K562 (cell line): ENCODE measurements at regions not wholly inside any gene's neighbourhood (a gene's known extent, or its start where the extent isn't known, plus 50 kb on each side); places are given as distances from the start of the nearest gene placed in this dataset.

Experiments
- ATAC-seq: fragments of 200-7000 bp; cut with Tn5 transposase; 3 replicates; pipeline ENCODE4 v1.9.1; 2020; ENCODE audit warnings: moderate library complexity
- BruUV-seq: library from RNA; stranded (reverse); fragments of 400-500 nt; replicated peaks from 2 replicates; lab custom pipeline; 2021; lab: Mats Ljungman, UMichigan
- CTCF ChIA-PET: fragments of 300-600 bp; formaldehyde crosslinking; extraction: SDS; loops from one replicate; lab custom pipeline; 2021; ENCODE audit warnings: low intra/inter-chr PET ratio; lab: Yijun Ruan, JAX
- POLR2A ChIA-PET: fragments of 300-600, 350-650 bp; sonication (Branson Sonifier 250); formaldehyde crosslinking; extraction: SDS; loops from one replicate; lab custom pipeline; 2021; ENCODE audit warnings: antibody characterized with exemption, inconsistent platforms; lab: Yijun Ruan, JAX
- DNase-seq, 4 experiments: peaks; one replicate each; pipeline versions ENCODE4 v3.0.0 to v3.0.0-alpha.2; 2011 to 2018; ENCODE audit warnings: low spot score in 3 of 4, mixed read lengths in 3 of 4; ENCODE audit errors: extremely low read depth in 1 of 4
- FAIRE-seq: peaks from 2 replicates; lab custom pipeline; 2011; peaks lifted over from hg19 to GRCh38; lab: Jason Lieb, UNC
- H2AFZ ChIP-seq: 2 replicates; pipeline ENCODE4 v1.6.0; 2011; ENCODE audit warnings: low read depth, low read length, control low read depth, inconsistent platforms
- H3K27ac ChIP-seq: fragments of 200-600 bp; 3 replicates; pipeline ENCODE4 v1.8.0; 2011; ENCODE audit warnings: low read depth, mild to moderate bottlenecking, control low read depth, inconsistent platforms, low read length, moderate library complexity, mixed read lengths; ENCODE audit errors: extremely low read depth
- H3K27me3 ChIP-seq, 2 experiments: fragments of 300-600 bp in 1 of 2; 2 replicates in 1 of 2; 3 replicates in 1 of 2; pipeline versions ENCODE4 v1.6.0 to v1.8.0; 2011; ENCODE audit warnings: inconsistent platforms in 2 of 2, low read length in 2 of 2, mild to moderate bottlenecking in 1 of 2, mixed read lengths in 1 of 2, moderate library complexity in 1 of 2; ENCODE audit not compliant: control insufficient read depth in 2 of 2, insufficient read depth in 2 of 2
- H3K36me3 ChIP-seq: fragments of 300-600 bp; 3 replicates; pipeline ENCODE4 v1.8.0; 2011; ENCODE audit warnings: mild to moderate bottlenecking, low read length, inconsistent platforms; ENCODE audit not compliant: control insufficient read depth, insufficient read depth
- H3K4me1 ChIP-seq, 2 experiments: fragments of 200-600 bp in 1 of 2; replicated peaks in 1 of 2; 2 replicates in 1 of 2; 3 replicates in 1 of 2; pipeline versions ENCODE4 v1.5.1 to v1.8.0; 2011; ENCODE audit warnings: inconsistent platforms in 2 of 2, low read length in 2 of 2, mild to moderate bottlenecking in 1 of 2, mixed read lengths in 1 of 2, moderate library complexity in 1 of 2; ENCODE audit not compliant: control insufficient read depth in 2 of 2, insufficient read depth in 2 of 2
- H3K4me2 ChIP-seq: 2 replicates; pipeline ENCODE4 v1.6.1; 2011; ENCODE audit warnings: low read length, control low read depth, inconsistent platforms, mixed read lengths; ENCODE audit not compliant: insufficient read depth
- H3K4me3 ChIP-seq: fragments of 200-600 bp; sonication (generic), shearing (Covaris generic); 2 replicates; pipeline ENCODE4 v1.5.1; 2016; ENCODE audit warnings: control low read depth, inconsistent platforms
- H3K79me2 ChIP-seq: fragments of 200-600 bp; 3 replicates; pipeline ENCODE4 v1.8.0; 2011; ENCODE audit warnings: low read length, inconsistent platforms; ENCODE audit not compliant: control insufficient read depth, insufficient read depth
- H3K9ac ChIP-seq, 2 experiments: 2 replicates each; pipeline versions ENCODE4 v1.6.0 to v1.6.1; 2011; ENCODE audit warnings: low read depth in 2 of 2, low read length in 2 of 2, control low read depth in 1 of 2, inconsistent platforms in 1 of 2, mild to moderate bottlenecking in 1 of 2, mixed read lengths in 1 of 2; ENCODE audit not compliant: insufficient read depth in 1 of 2
- H3K9me1 ChIP-seq: one replicate; pipeline ENCODE4 v1.6.0; 2011; ENCODE audit warnings: inconsistent platforms, mild to moderate bottlenecking, low read length, moderate library complexity; ENCODE audit not compliant: control insufficient read depth, insufficient read depth
- H3K9me3 ChIP-seq: replicated peaks from 2 replicates; pipeline ENCODE4 v1.5.1; 2011; ENCODE audit warnings: low read depth, low read length, inconsistent platforms; ENCODE audit not compliant: control insufficient read depth, insufficient read depth
- H4K20me1 ChIP-seq: replicated peaks from 2 replicates; pipeline ENCODE4 v1.6.1; 2011; ENCODE audit warnings: low read length, inconsistent platforms, mixed read lengths; ENCODE audit not compliant: control insufficient read depth, insufficient read depth
- BACH1 ChIP-seq: fragments of 200-800 bp; sonication (Bioruptor generic); IDR thresholded peaks from 2 replicates; pipeline ENCODE4 v1.6.1; 2016; ENCODE audit warnings: missing genetic modification characterization, missing compliant biosample characterization
- CCAR2 ChIP-seq: fragments of 200-400 bp; formaldehyde crosslinking; IDR thresholded peaks from 2 replicates; pipeline ENCODE4 v1.6.1; 2017; ENCODE audit warnings: mild to moderate bottlenecking, low read depth, low read length
- DMBX1 ChIP-seq: fragments of 250-450 bp; sonication (Bioruptor Pico); IDR thresholded peaks from 2 replicates; pipeline ENCODE4 v1.8.0; 2022; ENCODE audit warnings: inconsistent platforms, mild to moderate bottlenecking, moderate library complexity, borderline replicate concordance
- MAFG ChIP-seq: fragments of 450-650 bp; conservative IDR thresholded peaks from 2 replicates; pipeline ENCODE4 v1.6.1; 2016; ENCODE audit warnings: missing genetic modification characterization, missing compliant biosample characterization
- MEF2D ChIP-seq: conservative IDR thresholded peaks from 2 replicates; pipeline ENCODE4 v1.6.1; 2016; ENCODE audit warnings: low read depth, missing genetic modification characterization, missing compliant biosample characterization
- NR2C2 ChIP-seq, 2 experiments: fragments of 200-800 bp in 1 of 2; sonication (Bioruptor generic) in 1 of 2; sonication (generic) in 1 of 2; formaldehyde crosslinking in 1 of 2; IDR thresholded peaks; 2 replicates each; pipeline versions ENCODE4 v1.6.1 to v1.8.0; 2016 to 2022; ENCODE audit warnings: mild to moderate bottlenecking in 1 of 2, missing compliant biosample characterization in 1 of 2, missing genetic modification characterization in 1 of 2, missing genetic modification reagents in 1 of 2
- PBX2 ChIP-seq, 2 experiments: IDR thresholded peaks in 1 of 2; conservative IDR thresholded peaks in 1 of 2; 2 replicates each; pipeline ENCODE4 v1.6.1; 2016; ENCODE audit warnings: low read depth in 2 of 2, mild to moderate bottlenecking in 1 of 2, missing compliant biosample characterization in 1 of 2, missing genetic modification characterization in 1 of 2, moderate library complexity in 1 of 2
- SIX5 ChIP-seq, 2 experiments: IDR thresholded peaks; 2 replicates each; pipeline ENCODE4 v1.6.1; 2011; ENCODE audit warnings: low read length in 2 of 2, borderline replicate concordance in 1 of 2, low read depth in 1 of 2, mild to moderate bottlenecking in 1 of 2, moderate library complexity in 1 of 2; ENCODE audit not compliant: insufficient read depth in 1 of 2
- TEAD4 ChIP-seq, 2 experiments: sonication (generic) in 1 of 2; formaldehyde crosslinking in 1 of 2; IDR thresholded peaks; 2 replicates each; pipeline versions ENCODE4 v1.6.1 to v1.8.0; 2012 to 2022; ENCODE audit warnings: borderline replicate concordance in 1 of 2, inconsistent platforms in 1 of 2, low read length in 1 of 2, mild to moderate bottlenecking in 1 of 2, missing genetic modification reagents in 1 of 2
- ZNF644 ChIP-seq: fragments of 200-800 bp; sonication (Bioruptor generic); IDR thresholded peaks from 2 replicates; pipeline ENCODE4 v1.6.1; 2016; ENCODE audit warnings: low read depth, missing genetic modification characterization, missing compliant biosample characterization
- WGBS: fragments of 100-300 bp; shearing (Covaris generic); methylation state at CpG from one replicate; pipeline ENCODE4 v1.1.6; 2016; ENCODE audit warnings: low coverage, mixed read lengths; ENCODE audit not compliant: insufficient coverage; ENCODE audit errors: missing lambda C conversion rate; 5-methylcytosine and 5-hydroxymethylcytosine counted together
- in situ Hi-C: fragments of 300-500 bp; cut with MboI; formaldehyde crosslinking; loops from 4 replicates; pipeline ENCODE4 v1.15.0; 2018; ENCODE audit warnings: inconsistent platforms, mixed read lengths
- intact Hi-C: fragments of 100-400 bp; cut with micrococcal nuclease; formaldehyde crosslinking; loops from 2 replicates; pipeline ENCODE4 v1.14.2; 2022

- intact Hi-C loops (loop anchor here (5.0 kb wide), 1 partner anchor 141 kb away; no protein-coding TSS in a partner anchor), in situ Hi-C loops (no loop called here)
- ChIA-PET POLR2A (no interaction called here), CTCF (no interaction called here)
- no peak overlapping the region for H3K9ac ChIP-seq
- no peak for ATAC-seq
- no peaks in the 10 kb centered on the region for H4K20me1 ChIP-seq
- DNase-seq = no peak
- no peaks in the 10 kb centered on the region for H3K4me1 ChIP-seq
- H3K36me3 ChIP-seq = no peaks in the 10 kb centered on the region
- no peak overlapping the region for H3K27ac ChIP-seq
- no peak for TF ChIP-seq CCAR2
- TF ChIP-seq ZNF644 (tag) = 0 out of 2 replicates have a peak, but pooled peaks have one; percentile 37
- H2AFZ ChIP-seq = no peak overlapping the region
- H3K4me3 ChIP-seq = no peak overlapping the region
- no peak for FAIRE-seq
- no peaks in the 10 kb centered on the region for H3K79me2 ChIP-seq
- no peaks in the 10 kb centered on the region for H3K27me3 ChIP-seq
- H3K9me3 ChIP-seq = no peaks in the 10 kb centered on the region
- H3K4me2 ChIP-seq = no peak overlapping the region
- no peaks in the 10 kb centered on the region for H3K9me1 ChIP-seq
- BruUV-seq = no TSS peak
Observed at GRCh38 chr1:118303064-118303463, 118.0 kb upstream of the SPAG17 start.

DNA sequence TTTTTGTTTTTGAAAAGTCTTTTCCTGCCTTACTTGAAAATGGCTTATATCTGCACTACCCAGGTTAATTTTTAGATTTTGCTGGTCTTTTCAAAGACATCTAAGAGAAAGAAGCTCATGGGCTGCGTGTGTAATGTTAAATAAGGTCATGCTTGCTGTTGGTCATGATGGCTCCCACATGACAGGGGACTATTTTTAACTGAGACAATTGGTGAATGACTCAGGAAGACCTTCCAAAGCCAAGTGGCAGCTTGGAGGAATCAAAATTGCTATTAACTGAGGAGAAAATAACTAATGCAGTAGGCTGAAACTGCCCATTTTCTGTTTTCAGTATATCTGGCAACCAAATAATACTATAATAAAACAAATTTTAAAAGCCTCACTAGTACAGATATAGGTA, 117.1 kb upstream of the SPAG17 start:
- DNase-seq = peak in 1 of 4 experiments; percentile 16
- intact Hi-C loops = loop anchor here (5.0 kb wide), 1 partner anchor 140 kb away; no protein-coding TSS in a partner anchor
- Histone ChIP-seq H3K4me3 (no peak overlapping the region), H3K4me1 (no peaks in the 10 kb centered on the region), H3K79me2 (no peaks in the 10 kb centered on the region), H3K27ac (no peak overlapping the region), H2AFZ (no peak overlapping the region), H4K20me1 (no peaks in the 10 kb centered on the region), H3K4me2 (no peak overlapping the region), H3K9me1 (no peaks in the 10 kb centered on the region), H3K9ac (no peak overlapping the region), H3K27me3 (no peaks in the 10 kb centered on the region), H3K36me3 (no peaks in the 10 kb centered on the region), H3K9me3 (no peaks in the 10 kb centered on the region)
- TF ChIP-seq TEAD4 (IDR thresholded peaks at IDR 0.05; ENCODE audit: low read length) (no peak), TEAD4 (CRISPR knock-in tag; IDR thresholded peaks at IDR 0.05; ENCODE audit: borderline replicate concordance) (no peak), MEF2D (tag) (peak; percentile 79), BACH1 (tag) (0 out of 2 replicates have a peak, but pooled peaks have one; percentile 45), PBX2 (CRISPR knock-in tag; IDR thresholded peaks at IDR 0.05; ENCODE audit: low read depth) (no peak), PBX2 (tag; conservative IDR thresholded peaks at IDR 0.05; ENCODE audit: low read depth) (peak; percentile 44; the same call in 1 of the 2 replicates), NR2C2 (CRISPR knock-in tag; IDR thresholded peaks at IDR 0.05) (no peak), NR2C2 (tag; IDR thresholded peaks at IDR 0.05) (0 out of 2 replicates have a peak, but pooled peaks have one; percentile 18), SIX5 (IDR thresholded peaks at IDR 0.05; ENCODE audit: borderline replicate concordance in 1 of 2, insufficient read depth in 1 of 2, low read depth in 1 of 2, low read length in 2 of 2) (no peak), DMBX1 (peak; percentile 75; the same call in 1 of the 2 replicates), MAFG (tag) (0 out of 2 replicates have a peak, but pooled peaks have one; percentile 24)
- ChIA-PET CTCF (no interaction called here), POLR2A (no interaction called here)
- no peak for ATAC-seq
- WGBS = 0% methylated on average over 1 of the region's 1 CpG
- FAIRE-seq = no peak
- no TSS peak for BruUV-seq
- in situ Hi-C loops = no loop called here
